ENCODE measurements at regions not wholly inside any gene's neighbourhood (a gene's known extent, or its start where the extent isn't known, plus 50 kb on each side); places are given as distances from the start of the nearest gene placed in this dataset.

DNA sequence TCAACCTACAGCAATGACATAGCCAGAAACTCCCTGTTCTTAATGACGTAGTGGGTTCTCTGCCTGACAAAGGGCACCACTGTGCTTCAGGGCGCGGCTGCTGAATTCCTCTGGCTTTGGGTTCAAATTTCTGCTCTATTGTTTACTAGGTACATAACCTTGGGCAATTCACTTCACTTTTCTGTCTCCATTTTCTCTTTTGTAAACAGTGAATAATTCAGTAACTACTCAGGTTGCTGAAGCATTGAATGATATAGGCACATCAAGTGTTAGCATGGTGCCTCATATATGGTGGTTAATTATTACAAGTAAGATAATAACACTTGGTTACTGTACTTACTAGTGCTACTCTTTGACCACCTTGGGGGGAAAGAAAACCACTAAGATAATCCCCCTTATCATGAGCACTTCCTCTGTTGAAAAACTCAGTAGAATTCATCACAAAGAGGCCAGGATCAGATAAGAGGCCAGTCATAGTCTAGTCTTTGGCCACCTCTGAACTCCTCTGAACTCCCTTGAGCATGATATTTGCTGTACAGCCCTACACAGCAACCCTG lies 92.0 kb upstream of the AHR start:
- H2AFZ ChIP-seq (ENCODE audit: low read depth, low read length, poor library complexity, severe bottlenecking), result no peak overlapping the region
- CTCF ChIA-PET, result no interaction called here
- no peaks in the 10 kb centered on the region for H3K9me2 ChIP-seq (ENCODE audit: insufficient read depth)
- H3K27ac ChIP-seq (ENCODE audit: low read depth, low read length), result no peak overlapping the region
- H3K36me3 ChIP-seq (ENCODE audit: control insufficient read depth in 1 of 2, insufficient read depth in 2 of 2, low read length in 2 of 2), result no peaks in the 10 kb centered on the region
- DNase-seq (ENCODE audit: low read depth, low spot score) (no peak), ATAC-seq (no peak)
- H4K20me1 ChIP-seq (ENCODE audit: insufficient read depth), result no peaks in the 10 kb centered on the region
- POLR2A ChIA-PET, result no interaction called here
- BruUV-seq (replicated peaks), result no TSS peak
- intact Hi-C loops (cut with micrococcal nuclease), result no loop called here
- no peak overlapping the region for H3K9ac ChIP-seq (ENCODE audit: low read length)
- H3K9me3 ChIP-seq (ENCODE audit: control insufficient read depth in 1 of 2, insufficient read depth in 1 of 2, low read depth in 1 of 2, low read length in 2 of 2), result no peaks in the 10 kb centered on the region
- no peak overlapping the region for H3K4me3 ChIP-seq (replicated peaks in 1 of 2; ENCODE audit: low read depth in 1 of 2, low read length in 2 of 2)
- H3K4me1 ChIP-seq (ENCODE audit: control insufficient read depth in 1 of 2, insufficient read depth in 2 of 2, low read length in 2 of 2), result peaks cover 0 to 2% of the 10 kb centered on the region in 2 experiments; a peak in 2 of 4 replicates
- TF ChIP-seq TCF7L2 (IDR thresholded peaks at IDR 0.05; ENCODE audit: borderline replicate concordance, extremely low read depth, insufficient read depth, insufficient read length) (no peak), EZH2 (IDR thresholded peaks at IDR 0.05) (no peak), SRF (IDR thresholded peaks at IDR 0.05; ENCODE audit: low read depth) (no peak), SP1 (IDR thresholded peaks at IDR 0.05; ENCODE audit: low read depth) (no peak), POLR2A (IDR thresholded peaks at IDR 0.05; ENCODE audit: borderline replicate concordance, extremely low read depth, insufficient read depth, insufficient read length) (no peak), CBX3 (IDR thresholded peaks at IDR 0.05; ENCODE audit: low read depth) (no peak), ZFX (IDR thresholded peaks at IDR 0.05) (no peak), SIN3A (IDR thresholded peaks at IDR 0.05; ENCODE audit: low read depth) (no peak), ELF1 (IDR thresholded peaks at IDR 0.05; ENCODE audit: borderline replicate concordance, low read depth) (no peak), CTCF (IDR thresholded peaks at IDR 0.05 in 2 of 3, conservative IDR thresholded peaks at IDR 0.05 in 1 of 3; ENCODE audit: borderline replicate concordance in 1 of 3, insufficient read depth in 1 of 3, low read depth in 2 of 3, low read length in 2 of 3) (no peak), RAD21 (IDR thresholded peaks at IDR 0.05; ENCODE audit: low read depth) (no peak), FOSL1 (IDR thresholded peaks at IDR 0.05; ENCODE audit: low read depth) (no peak), JUND (IDR thresholded peaks at IDR 0.05) (no peak), CEBPB (IDR thresholded peaks at IDR 0.05; ENCODE audit: low read depth) (no peak), EZH2phosphoT487 (IDR thresholded peaks at IDR 0.05; ENCODE audit: borderline replicate concordance) (no peak), POLR2AphosphoS5 (IDR thresholded peaks at IDR 0.05; ENCODE audit: low read depth, low read length) (no peak), YY1 (IDR thresholded peaks at IDR 0.05; ENCODE audit: extremely low read depth, insufficient replicate concordance, low read depth, low read length) (no peak), ZNF274 (IDR thresholded peaks at IDR 0.05; ENCODE audit: low read depth, low read length) (no peak)
- TF ChIP-seq, protein P1, sequence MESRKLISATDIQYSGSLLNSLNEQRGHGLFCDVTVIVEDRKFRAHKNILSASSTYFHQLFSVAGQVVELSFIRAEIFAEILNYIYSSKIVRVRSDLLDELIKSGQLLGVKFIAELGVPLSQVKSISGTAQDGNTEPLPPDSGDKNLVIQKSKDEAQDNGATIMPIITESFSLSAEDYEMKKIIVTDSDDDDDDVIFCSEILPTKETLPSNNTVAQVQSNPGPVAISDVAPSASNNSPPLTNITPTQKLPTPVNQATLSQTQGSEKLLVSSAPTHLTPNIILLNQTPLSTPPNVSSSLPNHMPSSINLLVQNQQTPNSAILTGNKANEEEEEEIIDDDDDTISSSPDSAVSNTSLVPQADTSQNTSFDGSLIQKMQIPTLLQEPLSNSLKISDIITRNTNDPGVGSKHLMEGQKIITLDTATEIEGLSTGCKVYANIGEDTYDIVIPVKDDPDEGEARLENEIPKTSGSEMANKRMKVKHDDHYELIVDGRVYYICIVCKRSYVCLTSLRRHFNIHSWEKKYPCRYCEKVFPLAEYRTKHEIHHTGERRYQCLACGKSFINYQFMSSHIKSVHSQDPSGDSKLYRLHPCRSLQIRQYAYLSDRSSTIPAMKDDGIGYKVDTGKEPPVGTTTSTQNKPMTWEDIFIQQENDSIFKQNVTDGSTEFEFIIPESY (IDR thresholded peaks at IDR 0.05; ENCODE audit: extremely low read depth, insufficient replicate concordance, low read length), result no peak
- TF ChIP-seq, protein P2, sequence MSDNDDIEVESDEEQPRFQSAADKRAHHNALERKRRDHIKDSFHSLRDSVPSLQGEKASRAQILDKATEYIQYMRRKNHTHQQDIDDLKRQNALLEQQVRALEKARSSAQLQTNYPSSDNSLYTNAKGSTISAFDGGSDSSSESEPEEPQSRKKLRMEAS (IDR thresholded peaks at IDR 0.05), result no peak
- no peaks in the 10 kb centered on the region for H3K27me3 ChIP-seq (ENCODE audit: insufficient read depth, low read length)
- RAD21 ChIA-PET (ENCODE audit: low non-redundant PET in 1 of 2, low total read pairs in 2 of 2, uncharacterized antibody in 2 of 2, unreplicated experiment in 2 of 2), result no interaction called here
- no peaks in the 10 kb centered on the region for H3K79me2 ChIP-seq (ENCODE audit: insufficient read depth, low read length)
- no peak overlapping the region for H3K4me2 ChIP-seq (ENCODE audit: low read length)

All from HCT116 (cell line).